ENCODE measurements at regions not wholly inside any gene's neighbourhood (a gene's known extent, or its start where the extent isn't known, plus 50 kb on each side); places are given as distances from the start of the nearest gene placed in this dataset.

DNA sequence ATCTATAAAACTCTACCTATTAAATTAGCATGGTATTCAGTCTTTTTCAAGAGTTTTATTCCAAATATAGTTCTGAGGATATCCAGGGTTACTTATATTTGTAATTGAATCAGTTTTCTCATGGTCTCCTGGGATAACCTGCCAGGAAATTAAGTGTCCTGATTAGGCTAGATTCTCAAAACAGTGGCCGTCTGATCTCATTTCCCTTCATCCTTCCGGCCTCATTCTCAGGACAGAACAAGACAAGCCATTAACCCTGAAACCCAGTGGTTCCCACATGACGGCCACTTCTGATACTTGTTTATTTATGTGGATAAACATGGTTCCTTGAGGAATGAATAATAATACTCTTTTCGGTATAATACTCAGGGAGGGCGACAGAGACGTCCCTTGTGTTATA is 417.6 kb upstream of the POT1 start (continued):
- no peak for TF ChIP-seq RREB1 (CRISPR knock-in tag; IDR thresholded peaks at IDR 0.05)

DNA sequence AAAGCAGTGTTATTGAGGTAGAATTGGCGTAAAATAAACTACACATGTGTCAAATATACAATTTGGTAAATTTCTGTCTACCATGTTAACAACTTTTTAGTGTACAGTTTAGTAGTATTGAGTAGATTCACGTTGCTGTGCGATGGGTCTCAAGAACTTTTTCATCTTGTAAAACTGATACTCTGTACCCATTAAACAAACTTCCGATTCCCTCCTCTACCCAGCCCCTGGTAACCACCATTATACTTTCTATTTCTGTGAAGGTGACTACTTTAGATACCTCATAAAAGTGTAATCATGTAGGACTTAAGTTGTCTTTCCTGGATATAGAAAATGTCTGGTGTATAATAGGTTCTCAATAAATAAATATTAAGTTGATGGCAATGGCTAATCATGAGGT is 408.5 kb upstream of the POT1 start:
- Histone ChIP-seq H3K4me3 (no peak overlapping the region), H3K4me1 (replicated peaks in 1 of 2; ENCODE audit: control insufficient read depth in 2 of 2, insufficient read depth in 2 of 2, low read length in 2 of 2) (no peaks in the 10 kb centered on the region), H2AFZ (ENCODE audit: low read depth, low read length) (no peak overlapping the region), H4K20me1 (replicated peaks; ENCODE audit: control insufficient read depth, insufficient read depth, low read length) (no peaks in the 10 kb centered on the region), H3K9ac (ENCODE audit: insufficient read depth in 1 of 2, low read depth in 2 of 2, low read length in 2 of 2) (no peak overlapping the region), H3K79me2 (ENCODE audit: control insufficient read depth, insufficient read depth, low read length) (no peaks in the 10 kb centered on the region), H3K9me1 (ENCODE audit: control insufficient read depth, insufficient read depth, low read length) (no peaks in the 10 kb centered on the region), H3K36me3 (ENCODE audit: control insufficient read depth, insufficient read depth, low read length) (no peaks in the 10 kb centered on the region), H3K4me2 (ENCODE audit: insufficient read depth, low read length) (no peak overlapping the region), H3K27ac (ENCODE audit: extremely low read depth, low read depth, low read length) (no peak overlapping the region), H3K27me3 (ENCODE audit: control insufficient read depth in 2 of 2, insufficient read depth in 2 of 2, low read length in 2 of 2) (no peaks in the 10 kb centered on the region), H3K9me3 (replicated peaks; ENCODE audit: control insufficient read depth, insufficient read depth, low read depth, low read length) (no peaks in the 10 kb centered on the region; the same call in 1 of the 2 replicates)
- 8% methylated on average over 4 of the region's 4 CpGs for WGBS (ENCODE audit: insufficient coverage, low coverage, missing lambda C conversion rate)
- in situ Hi-C loops (cut with MboI) (no loop called here), intact Hi-C loops (cut with micrococcal nuclease) (no loop called here)
- no TSS peak for BruUV-seq (replicated peaks)
- DNase-seq (ENCODE audit: extremely low read depth in 1 of 4, low spot score in 3 of 4) (no peak), FAIRE-seq (no peak), ATAC-seq (no peak)
- TF ChIP-seq ELF2 (CRISPR knock-in tag; IDR thresholded peaks at IDR 0.05): no peak
- TF ChIP-seq CBX1 (IDR thresholded peaks at IDR 0.05; ENCODE audit: low read depth): no peak
- TF ChIP-seq U2AF1 (optimal IDR thresholded peaks at IDR 0.05; ENCODE audit: low read depth, low read length): no peak
- TF ChIP-seq MTA1 (IDR thresholded peaks at IDR 0.05; ENCODE audit: borderline replicate concordance): no peak
- TF ChIP-seq SAFB (IDR thresholded peaks at IDR 0.05; ENCODE audit: borderline replicate concordance, low read depth, low read length): no peak
- TF ChIP-seq MAFG (tag; conservative IDR thresholded peaks at IDR 0.05): no peak
- no peak for TF ChIP-seq ZNF277 (CRISPR knock-in tag; IDR thresholded peaks at IDR 0.05; ENCODE audit: borderline replicate concordance)
- no peak for TF ChIP-seq MAFK (IDR thresholded peaks at IDR 0.05; ENCODE audit: low read length)
- ChIA-PET CTCF (ENCODE audit: low intra/inter-chr PET ratio) (no interaction called here), POLR2A (no interaction called here)
